ENCODE measurements at regions not wholly inside any gene's neighbourhood (a gene's known extent, or its start where the extent isn't known, plus 50 kb on each side); places are given as distances from the start of the nearest gene placed in this dataset.

- TF ChIP-seq CTCF (IDR thresholded peaks at IDR 0.05) (no peak), POLR2A (IDR thresholded peaks at IDR 0.05) (no peak)
These were observed 601.1 kb downstream of the ARL4A start for GRCh38 chr7:13288516-13288915.

Data from heart left ventricle (tissue), 13 donors.